ENCODE measurements at regions not wholly inside any gene's neighbourhood (a gene's known extent, or its start where the extent isn't known, plus 50 kb on each side); places are given as distances from the start of the nearest gene placed in this dataset.

DNA sequence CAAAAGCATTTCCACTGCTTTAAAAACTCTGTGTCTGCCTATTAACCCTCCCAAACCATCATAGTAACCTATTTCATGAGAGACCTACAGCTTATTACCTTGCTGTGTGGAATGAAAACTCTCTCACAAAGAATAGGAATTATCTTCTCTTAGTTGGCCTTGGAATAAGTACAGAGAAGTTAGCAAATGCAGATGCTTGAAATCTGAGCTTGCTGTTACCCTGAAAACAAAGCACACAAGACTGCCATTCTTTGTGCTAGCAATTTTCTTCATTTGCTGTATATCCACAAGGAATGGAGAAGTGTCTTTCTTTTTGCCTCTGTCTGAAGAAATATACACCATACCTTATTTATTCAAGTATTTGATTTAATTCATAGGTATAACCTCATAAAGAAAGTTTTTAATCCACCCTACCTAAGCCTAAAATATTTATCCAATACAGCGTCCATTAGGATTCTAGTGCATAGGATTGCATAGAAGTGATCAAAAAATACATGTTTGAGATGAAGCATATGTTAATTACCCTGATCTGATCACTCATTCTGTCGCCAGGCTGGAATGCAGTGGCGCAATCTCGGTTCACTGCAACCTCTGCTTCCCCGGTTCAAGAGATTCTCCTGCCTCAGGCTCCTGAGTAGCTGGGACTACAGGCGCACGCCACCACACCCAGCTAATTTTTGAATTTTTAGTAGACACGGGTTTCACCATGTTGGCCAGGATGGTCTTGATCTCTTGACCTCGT, 451.1 kb downstream of the LTN1 start:
- no peak for DNase-seq (ENCODE audit: low read depth in 2 of 2, low spot score in 1 of 2)

DNA sequence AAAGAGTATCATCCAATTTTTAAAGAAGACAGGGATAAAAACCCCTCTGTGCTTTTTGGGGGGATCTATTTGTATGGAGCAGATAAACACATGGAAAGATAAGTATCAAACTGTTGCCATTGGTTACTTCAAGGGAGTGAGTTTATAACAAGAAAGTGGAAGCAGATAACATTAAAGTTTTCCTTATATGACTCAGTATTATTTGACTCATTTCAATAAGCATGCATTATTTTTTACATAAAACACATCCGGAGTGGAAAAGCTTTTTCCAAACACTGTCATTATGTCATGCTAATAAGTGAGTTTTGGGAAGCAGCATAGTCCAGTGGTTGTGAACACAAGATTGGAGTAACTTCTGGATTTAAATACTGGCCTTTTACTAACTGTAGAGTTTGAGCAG, 452.2 kb downstream of the LTN1 start:
- no peak for DNase-seq (ENCODE audit: low read depth in 2 of 2, low spot score in 1 of 2)

DNA sequence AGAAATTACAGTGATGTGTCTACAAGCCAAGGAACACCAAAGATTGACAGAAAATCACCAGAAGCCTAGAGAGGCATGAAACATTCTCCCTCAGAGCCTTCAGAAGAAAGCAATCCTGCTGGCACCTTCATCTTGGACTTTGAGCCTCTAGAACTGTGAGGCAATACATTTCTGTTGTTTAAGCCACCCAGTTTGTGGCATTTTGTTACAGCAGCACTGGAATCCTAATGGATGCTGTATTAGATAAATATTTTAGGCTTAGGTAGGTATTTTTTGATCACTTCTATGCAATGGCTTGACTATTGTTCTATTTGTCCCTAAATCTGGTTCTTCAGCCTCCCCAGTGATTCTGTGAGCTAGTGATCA, 453.1 kb downstream of the LTN1 start:
- DNase-seq (ENCODE audit: low read depth in 2 of 2, low spot score in 1 of 2): no peak

DNA sequence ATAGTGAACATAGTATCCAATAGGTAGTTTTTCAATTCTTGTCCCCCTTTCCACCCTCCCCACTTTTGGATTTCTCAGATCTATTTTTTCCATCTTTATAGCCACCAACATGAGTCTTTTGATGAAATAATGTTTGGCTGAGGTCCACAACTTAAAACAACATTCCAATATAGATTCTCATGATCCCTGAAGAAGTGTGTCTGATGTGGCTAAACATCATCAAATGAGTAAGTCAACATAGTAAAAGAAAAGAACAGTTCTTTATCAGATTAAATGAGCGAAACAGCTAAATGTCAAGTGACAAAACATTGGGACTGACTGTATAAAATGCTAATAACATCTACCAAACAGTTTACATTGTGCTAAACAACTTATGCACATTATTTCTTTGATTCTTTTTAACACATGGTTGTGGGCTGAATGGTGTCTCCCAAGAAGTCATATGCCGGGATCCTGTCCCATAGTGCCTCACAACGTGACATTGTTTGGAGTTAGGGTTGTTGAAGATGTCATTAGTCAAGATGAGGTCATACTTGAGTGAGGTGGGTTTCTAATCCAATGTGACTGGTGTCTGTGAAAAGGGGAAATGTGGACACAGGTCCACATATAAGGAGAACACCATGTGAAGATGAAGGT, 453.6 kb downstream of the LTN1 start:
- DNase-seq (ENCODE audit: low read depth in 2 of 2, low spot score in 1 of 2): no peak

DNA sequence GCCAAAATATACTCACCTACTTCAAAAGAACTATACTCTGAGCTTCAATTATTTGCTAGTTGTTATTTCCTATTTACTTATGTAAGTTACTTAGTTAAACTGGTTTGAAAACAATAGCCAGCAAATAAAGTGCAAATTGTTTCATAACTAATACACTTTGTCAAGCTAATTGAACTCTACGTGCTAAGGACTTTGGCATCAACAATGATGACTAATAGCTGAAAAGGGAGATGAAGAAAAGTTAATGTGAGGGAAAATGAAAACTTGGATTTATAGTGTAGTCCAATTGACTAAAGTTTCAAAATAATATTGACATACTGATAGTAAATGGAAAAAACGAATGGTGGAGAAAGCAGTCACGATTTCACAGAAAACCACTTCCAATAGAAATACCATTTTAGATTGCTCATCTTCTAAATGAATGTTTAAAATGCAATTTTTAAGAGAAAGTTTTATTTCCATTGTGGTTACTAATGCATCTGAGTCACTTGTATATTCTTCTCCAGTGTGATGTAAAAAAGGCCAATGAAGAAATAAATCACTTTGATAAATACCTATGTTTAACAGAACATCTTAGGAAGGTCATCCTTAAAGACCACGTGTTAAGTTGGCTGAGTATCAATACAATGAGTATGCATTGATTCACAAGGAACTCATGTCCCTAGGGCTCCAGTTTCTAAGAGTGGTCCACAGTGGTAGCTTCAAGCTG, 455.2 kb downstream of the LTN1 start:
- DNase-seq (ENCODE audit: low read depth in 2 of 2, low spot score in 1 of 2): no peak

DNA sequence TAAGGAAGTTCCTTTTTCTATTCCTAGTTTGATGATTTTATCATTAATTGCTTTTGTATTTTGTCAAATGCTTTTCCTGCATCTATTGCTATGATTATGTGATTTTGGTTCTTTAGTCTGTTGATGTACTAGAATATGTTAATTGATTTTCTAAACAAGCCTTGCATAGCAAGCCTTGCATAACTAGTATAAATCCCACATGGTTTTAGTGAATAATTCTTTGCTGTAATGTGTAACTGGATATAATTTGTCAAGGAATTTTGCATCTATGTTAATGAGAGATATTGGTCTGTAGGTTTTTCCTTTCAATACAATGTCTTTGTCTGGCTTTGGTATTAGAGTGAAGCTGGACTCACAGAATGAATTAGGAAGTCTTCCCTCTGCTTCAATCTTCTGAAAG, 460.2 kb downstream of the LTN1 start:
- no peak for DNase-seq (ENCODE audit: low read depth in 2 of 2, low spot score in 1 of 2)

DNA sequence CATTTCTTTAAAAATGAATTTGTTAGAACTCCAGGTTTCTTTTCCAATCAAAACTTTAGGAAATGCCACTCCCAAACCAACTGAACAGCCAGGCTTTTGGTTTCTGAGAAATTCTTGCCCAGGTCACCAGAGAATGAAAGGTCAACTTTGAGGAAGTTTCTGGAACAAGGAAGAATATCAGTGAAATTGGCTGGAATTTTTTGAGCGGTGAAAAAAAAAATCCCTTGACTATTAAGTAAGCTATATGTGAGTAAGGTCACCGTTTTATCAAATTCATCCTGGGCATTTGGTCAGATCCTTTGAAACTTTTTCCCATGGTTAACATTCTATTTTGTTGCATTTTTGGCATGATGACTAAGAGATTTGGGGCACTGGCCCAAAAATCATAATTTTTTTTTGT, 469.3 kb downstream of the LTN1 start:
- DNase-seq (ENCODE audit: low read depth in 2 of 2, low spot score in 1 of 2): no peak

DNA sequence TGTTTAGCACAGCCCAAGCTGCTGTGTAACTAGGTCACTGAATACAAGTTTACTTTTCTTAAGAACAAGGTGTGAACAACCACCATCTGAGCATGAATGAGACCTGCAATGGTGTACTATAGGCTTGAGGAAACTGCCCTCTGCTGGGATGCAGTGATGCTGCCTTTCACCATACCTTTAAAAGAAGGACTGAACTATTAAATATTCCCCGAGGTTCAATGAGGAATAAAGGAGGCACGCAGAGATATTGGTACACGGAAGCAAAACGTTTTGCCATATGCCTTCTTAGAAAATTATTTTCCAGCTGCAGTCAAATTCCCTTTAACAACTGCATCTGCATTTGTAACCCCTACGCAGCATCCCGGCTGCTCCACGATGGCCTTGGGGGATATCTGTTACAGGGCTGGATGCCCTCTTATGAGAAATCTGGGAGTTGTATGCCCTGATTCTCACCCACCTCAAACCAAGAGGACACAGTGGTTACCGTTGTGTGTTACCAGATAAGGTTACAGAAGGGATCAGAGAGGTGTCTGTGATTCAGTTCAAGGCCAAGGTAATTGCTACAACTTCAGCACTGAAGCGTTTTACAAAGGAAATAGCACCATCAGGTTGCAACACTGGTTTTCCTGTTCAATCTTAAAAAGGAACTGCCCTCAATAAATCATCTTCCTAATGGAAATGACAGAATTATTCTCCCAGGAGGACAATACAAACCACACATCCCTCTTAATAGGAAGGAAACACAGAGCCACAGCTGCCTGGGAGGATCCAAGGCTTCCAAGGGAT, 470.5 kb downstream of the LTN1 start:
- DNase-seq (ENCODE audit: low read depth in 2 of 2, low spot score in 1 of 2): no peak

DNA sequence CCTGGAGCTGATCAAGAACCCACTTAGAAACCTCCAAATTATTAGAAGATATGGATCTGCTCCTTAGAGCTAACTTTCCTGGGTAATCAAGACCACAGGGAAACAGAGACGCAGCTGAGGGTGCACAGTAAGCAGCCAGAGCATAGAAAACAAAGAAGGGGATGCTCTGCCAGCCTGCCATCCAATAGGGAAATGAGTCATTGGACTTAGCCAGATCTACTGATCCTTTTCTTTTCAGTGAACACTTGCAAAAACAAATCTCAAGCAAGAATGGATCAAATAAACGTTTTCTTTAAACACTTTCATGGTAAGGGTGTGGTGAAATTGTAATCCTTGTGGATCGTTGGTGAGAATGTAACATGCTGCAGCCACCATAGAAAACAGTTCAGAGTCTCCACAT, 474.0 kb downstream of the LTN1 start:
- no peak for DNase-seq (ENCODE audit: low read depth in 2 of 2, low spot score in 1 of 2)

DNA sequence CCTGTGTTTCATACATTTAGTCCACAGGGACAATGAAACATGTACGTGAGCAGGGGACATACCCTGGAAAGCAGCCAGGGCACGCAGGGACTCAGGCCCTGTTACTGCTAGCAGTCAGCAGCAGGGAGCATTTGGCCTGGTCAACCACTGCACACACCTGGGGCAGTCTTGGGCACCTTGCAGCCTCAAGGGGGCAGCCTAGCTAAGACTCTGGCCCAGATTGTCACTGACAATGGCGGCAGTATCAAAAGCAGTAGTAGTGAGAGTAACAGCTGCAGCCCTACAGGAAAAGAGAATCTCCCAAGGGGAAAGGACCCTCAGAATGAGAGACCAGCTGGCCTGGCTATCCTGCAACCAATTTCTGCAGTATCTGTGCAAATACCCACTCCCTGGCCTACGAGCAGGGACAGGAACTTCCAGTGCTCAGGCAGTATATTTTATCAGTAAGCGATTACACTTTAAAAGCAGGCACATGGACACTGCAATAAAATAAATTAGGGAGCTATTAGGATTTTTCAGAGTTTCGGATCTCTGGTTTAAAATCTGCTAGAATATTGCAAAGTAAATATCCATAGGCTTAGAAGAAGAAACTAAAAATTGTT, 475.6 kb downstream of the LTN1 start:
- peak; percentile 2 to 9 for DNase-seq (ENCODE audit: low read depth in 2 of 2, low spot score in 1 of 2)

DNA sequence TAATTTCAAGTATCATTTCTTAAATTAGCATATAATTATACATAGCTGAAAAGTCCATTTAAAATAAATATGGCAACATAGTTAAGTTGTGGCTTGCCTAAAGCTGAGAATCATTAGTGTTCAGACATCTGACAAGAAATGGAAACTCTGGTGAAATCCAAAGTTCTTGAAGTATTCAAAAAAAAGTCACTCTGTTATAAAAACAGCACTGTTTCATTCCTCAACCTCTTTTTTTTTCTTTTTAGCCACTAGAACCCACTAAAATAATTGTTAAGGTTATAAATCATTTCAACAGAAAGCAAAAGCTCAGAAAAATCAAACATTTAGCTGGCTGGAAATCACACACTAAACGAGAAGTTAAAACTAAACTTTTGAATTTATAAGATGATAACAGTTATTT, 476.7 kb downstream of the LTN1 start:
- DNase-seq (ENCODE audit: low read depth in 2 of 2, low spot score in 1 of 2): no peak

DNA sequence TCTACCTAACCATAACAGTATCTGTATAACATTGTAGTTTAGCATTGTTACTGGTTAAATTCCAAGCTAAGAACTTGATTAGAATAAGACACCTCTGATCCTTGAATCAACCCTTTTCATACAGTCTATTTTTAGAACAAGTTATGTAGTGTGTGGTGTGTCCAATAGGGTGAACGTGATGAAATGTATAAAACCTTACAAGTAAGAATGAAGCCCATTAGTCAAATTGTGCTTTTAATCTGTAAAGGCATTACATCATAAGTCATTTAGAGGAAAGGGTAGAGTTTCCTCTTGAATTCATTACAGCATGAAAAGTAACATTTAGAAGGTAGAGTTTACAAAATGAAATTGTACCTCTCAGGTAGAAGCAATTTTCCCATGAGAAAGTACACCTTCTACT, 479.2 kb downstream of the LTN1 start:
- DNase-seq (ENCODE audit: low read depth in 2 of 2, low spot score in 1 of 2): no peak

DNA sequence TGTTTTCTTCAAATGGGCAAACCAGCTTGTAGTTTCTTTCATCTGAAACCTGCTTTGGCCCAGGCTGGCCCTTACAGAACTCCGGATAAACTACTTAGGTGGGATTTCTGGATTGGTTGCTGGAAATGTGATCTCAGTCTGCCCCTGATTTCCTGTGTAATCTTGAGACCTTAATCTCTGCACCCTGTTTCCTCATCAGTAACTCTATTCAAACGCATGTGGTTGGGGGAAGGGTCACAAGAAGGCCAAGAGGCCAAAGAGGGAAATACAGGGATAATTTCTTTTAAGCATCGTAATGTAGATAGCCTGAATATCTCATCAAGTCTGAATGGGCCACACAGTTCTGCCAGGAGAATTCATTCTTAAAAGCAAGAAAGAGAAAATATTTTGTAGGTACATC, 483.6 kb downstream of the LTN1 start:
- DNase-seq (ENCODE audit: low read depth in 2 of 2, low spot score in 1 of 2): no peak

DNA sequence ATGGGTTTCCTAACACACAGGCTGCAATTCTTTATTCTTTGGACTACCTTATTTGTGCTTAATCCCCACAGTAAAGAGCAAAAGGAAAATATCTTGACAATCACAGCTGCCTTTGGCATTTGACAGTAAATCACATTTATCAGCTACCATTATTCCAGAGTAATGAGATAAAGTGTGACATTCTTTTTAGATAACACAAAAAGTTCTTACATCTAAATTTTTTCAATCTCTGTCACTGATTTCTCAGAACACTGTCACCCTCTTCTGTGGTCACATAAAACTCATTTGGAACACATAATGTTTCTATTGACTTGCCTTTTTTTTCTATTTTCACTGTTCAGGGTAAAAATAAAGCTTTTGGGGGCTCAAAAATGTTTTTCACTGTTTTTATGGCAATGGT, 484.6 kb downstream of the LTN1 start:
- no peak for DNase-seq (ENCODE audit: low read depth in 2 of 2, low spot score in 1 of 2)

DNA sequence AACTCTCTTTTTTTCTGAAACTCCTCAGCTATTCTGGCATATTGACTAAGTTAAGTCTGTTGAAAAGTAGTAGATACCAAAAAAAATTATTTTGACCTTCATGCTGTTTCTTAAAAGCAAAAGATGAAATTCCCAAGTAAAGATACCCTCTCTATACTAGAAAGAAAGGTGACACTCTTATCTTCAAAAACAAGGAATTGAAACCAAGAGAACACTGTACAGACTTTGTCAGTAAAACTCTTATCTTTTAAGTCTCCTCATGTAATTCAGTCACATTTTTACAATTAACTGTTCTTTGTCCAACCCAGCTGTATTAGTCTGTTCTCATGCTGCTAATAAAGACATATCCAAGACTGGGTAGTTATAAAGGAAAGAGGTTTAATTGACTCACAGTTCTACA, 496.2 kb downstream of the LTN1 start:
- DNase-seq (ENCODE audit: low read depth in 2 of 2, low spot score in 1 of 2): no peak

DNA sequence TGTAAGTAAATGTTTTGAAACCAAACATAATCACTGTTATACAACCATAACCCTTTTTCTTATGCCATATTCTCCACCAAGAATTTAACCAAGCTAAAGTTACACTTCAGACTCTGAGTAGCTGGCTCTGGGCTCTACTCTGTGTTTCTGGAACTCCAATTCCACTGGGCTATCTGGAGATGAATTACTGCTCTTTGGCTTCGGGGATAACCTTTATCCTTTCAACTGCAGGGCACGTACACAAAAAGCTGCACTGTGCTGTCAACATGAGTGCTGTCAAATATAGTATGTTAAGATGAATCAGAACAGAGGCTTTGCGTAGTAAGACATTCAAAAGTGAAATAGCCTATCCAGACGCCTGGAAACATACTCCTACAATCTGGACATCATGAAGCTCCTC, 500.6 kb downstream of the LTN1 start:
- no peak for DNase-seq (ENCODE audit: low read depth in 2 of 2, low spot score in 1 of 2)

DNA sequence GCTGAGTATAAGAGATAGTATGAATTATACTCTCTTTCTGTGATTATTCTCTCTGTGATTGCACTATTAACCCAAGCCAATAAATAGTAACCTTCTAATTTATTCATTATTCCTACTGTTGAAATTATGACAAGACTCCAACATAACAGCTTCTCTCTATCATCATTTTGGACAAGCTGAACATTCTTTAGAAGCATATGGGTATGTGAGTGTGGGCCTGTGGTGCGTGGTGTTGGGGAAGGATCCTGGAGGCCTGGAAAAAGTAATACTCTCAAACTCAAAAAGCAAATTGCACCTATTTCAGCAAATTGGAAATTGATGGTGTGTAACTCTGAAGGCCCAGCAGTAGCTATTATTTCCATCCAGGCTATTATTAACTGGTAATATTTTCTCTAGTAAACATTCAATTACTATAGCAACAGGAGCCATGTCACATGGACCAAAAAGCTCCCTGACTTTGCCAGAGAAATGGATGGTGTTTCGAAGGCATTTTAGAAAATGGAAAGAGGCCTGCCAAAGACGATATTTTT, 502.8 kb downstream of the LTN1 start:
- DNase-seq (ENCODE audit: low read depth in 2 of 2, low spot score in 1 of 2): no peak

DNA sequence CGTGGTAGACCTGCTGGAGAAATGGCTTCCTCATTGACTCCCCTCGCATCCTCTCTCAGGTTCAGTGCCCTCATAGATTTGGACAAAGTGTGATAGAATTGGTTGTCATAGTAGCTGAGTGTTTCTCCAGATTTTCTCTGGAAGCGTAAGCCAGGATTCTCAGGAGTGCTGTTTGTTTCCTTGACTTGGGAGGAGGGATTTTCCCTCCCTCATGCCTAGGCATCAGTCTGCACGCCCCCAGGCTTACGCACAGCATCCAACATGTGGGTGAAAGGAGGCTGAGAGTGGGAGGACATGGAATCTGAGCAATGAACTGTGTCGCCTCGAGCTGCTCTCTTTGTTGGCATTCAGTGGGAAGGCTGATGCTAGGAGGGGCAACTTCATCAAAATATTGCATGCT, 503.5 kb downstream of the LTN1 start:
- no peak for DNase-seq (ENCODE audit: low read depth in 2 of 2, low spot score in 1 of 2)

DNA sequence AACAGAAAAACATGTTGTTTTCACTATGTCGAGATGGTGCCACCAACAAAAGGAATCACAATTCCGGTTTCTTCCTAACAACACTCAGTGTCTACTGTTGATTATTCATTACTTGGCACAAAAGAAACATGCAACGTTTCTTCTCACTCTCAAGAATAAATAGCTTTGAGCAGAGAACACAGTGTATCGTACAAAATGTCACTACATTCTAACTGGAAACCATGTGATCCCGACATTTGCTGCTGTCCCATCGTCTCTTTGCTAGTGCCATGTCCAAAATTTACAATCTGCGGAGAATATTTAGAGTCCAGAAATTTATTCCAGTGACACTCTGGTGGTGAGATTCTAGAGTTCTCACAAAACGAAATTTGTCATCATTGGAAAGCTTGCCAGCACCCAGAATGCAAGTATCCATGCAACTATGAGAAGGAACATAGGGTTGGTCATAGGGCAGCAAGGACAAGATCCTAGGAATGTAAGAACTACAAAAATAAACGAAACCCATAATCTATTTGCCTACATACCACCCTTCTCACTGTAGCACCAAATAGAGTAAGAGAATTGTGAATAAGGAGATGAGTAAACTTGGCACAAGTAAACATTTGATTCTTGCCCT, 505.1 kb downstream of the LTN1 start:
- DNase-seq (ENCODE audit: low read depth in 2 of 2, low spot score in 1 of 2): no peak

DNA sequence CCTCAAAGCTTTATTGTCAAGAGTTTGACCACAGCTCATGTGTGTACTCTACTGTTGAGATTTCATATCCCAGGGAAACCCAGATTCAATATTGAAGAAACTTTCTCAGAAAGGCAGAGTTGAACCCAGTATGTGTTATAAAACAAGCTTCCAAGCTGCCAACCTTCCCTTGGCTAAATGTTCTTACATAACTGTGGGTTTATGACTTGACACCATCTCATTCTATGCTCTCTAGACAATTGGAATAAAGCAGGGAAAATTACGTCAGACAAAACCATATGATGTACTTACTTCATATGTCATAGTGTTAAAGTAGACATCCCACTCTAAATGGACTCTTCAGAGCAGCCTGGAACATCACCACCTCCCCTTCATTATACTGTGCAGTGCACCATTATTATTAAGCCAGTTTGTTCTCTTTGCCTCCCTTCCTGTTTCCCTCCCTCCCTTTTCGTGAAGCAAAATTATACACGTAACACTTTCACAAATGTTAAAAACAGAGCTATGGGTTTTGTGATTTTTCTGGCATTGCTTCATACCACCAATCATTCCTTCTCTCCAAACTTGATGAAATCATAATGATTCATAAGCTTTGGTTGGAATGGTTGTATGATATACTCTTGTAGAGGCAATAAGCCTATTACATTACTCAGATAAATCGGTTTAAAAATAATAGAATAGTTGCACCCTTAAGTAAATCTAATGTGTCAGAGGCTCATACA, 507.2 kb downstream of the LTN1 start:
- DNase-seq (ENCODE audit: low read depth in 2 of 2, low spot score in 1 of 2): no peak
